Kidney (tissue), 13 donors: ENCODE measurements at regions not wholly inside any gene's neighbourhood (a gene's known extent, or its start where the extent isn't known, plus 50 kb on each side); places are given as distances from the start of the nearest gene placed in this dataset.

Experiments used
- DNase-seq, 5 donors: peaks; one replicate each; pipeline ENCODE4 v3.0.0-alpha.2; 2013 to 2020
- FAIRE-seq: peaks from 2 replicates; lab custom pipeline; 2012; peaks lifted over from hg19 to GRCh38; lab: Jason Lieb, UNC
- H3K27ac ChIP-seq, 2 donors: one replicate each; pipeline ENCODE4 v1.7.0; 2013; ENCODE audit warnings: low read depth in 2 of 2, low read length in 2 of 2, inconsistent platforms in 1 of 2
- H3K27me3 ChIP-seq: one replicate; pipeline ENCODE4 v1.7.1; 2013; ENCODE audit warnings: low read length, inconsistent platforms; ENCODE audit not compliant: control insufficient read depth, insufficient read depth
- H3K36me3 ChIP-seq, 3 donors: one replicate each; pipeline versions ENCODE4 v1.7.0 to v1.7.1; 2013; ENCODE audit warnings: low read length in 3 of 3, control low read depth in 1 of 3, inconsistent platforms in 1 of 3; ENCODE audit not compliant: insufficient read depth in 3 of 3, control insufficient read depth in 2 of 3
- H3K4me1 ChIP-seq, 3 donors: one replicate each; pipeline versions ENCODE4 v1.7.0 to v1.7.1; 2013; ENCODE audit warnings: low read length in 3 of 3, inconsistent platforms in 1 of 3, low read depth in 1 of 3; ENCODE audit not compliant: control insufficient read depth in 2 of 3, insufficient read depth in 2 of 3
- H3K4me3 ChIP-seq, 3 donors: one replicate each; pipeline versions ENCODE4 v1.7.0 to v1.8.1; 2013; ENCODE audit warnings: low read length in 3 of 3, control low read depth in 1 of 3, inconsistent platforms in 1 of 3
- H3K9ac ChIP-seq, 3 donors: one replicate each; pipeline versions ENCODE4 v1.7.0 to v1.7.1; 2013; ENCODE audit warnings: low read length in 3 of 3, control low read depth in 1 of 3, inconsistent platforms in 1 of 3
- H3K9me3 ChIP-seq, 3 donors: one replicate each; pipeline versions ENCODE4 v1.7.0 to v1.7.1; 2013; ENCODE audit warnings: low read length in 3 of 3, control low read depth in 1 of 3, inconsistent platforms in 1 of 3; ENCODE audit not compliant: control insufficient read depth in 2 of 3, insufficient read depth in 1 of 3
- CTCF ChIP-seq: IDR thresholded peaks from 3 replicates; pipeline ENCODE4 v1.5.1; 2012; ENCODE audit warnings: mild to moderate bottlenecking, moderate library complexity, borderline replicate concordance; ENCODE audit not compliant: insufficient read depth; ENCODE audit errors: extremely low read depth
- intact Hi-C: fragments of 100-400 bp; cut with DNase I; formaldehyde crosslinking; loops from one replicate; pipeline ENCODE4 v1.11.1; 2022
- donor health status: control.
- donor health status: control.
- donor health status: control.
- donor health status: control.
- donor health status: control.
- donor health status: DM: yes; HTN: yes; CAD: no.
- donor health status: Normal renal cell carcinoma (clear cell type).

- Histone ChIP-seq H3K36me3 (no peaks in the 10 kb centered on the region), H3K9me3 (peaks cover 0 to 17% (median 0%) of the 10 kb centered on the region in 3 donors), H3K27me3 (no peaks in the 10 kb centered on the region), H3K4me3 (no peak overlapping the region), H3K4me1 (no peaks in the 10 kb centered on the region), H3K9ac (no peak overlapping the region), H3K27ac (no peak overlapping the region)
- FAIRE-seq (no peak), DNase-seq (no peak)
- intact Hi-C loops, result no loop called here
- TF ChIP-seq CTCF, result no peak
These were observed 328.2 kb downstream of the RWDD3 start for GRCh38 chr1:95562230-95562629.

GRCh38 chr1:95572002-95572401 is 338.0 kb downstream of the RWDD3 start:
- intact Hi-C loops, result no loop called here
- Histone ChIP-seq H3K27me3 (no peaks in the 10 kb centered on the region), H3K9me3 (no peaks in the 10 kb centered on the region), H3K27ac (no peak overlapping the region), H3K36me3 (no peaks in the 10 kb centered on the region), H3K9ac (no peak overlapping the region), H3K4me3 (no peak overlapping the region), H3K4me1 (no peaks in the 10 kb centered on the region)
- no peak for FAIRE-seq
- TF ChIP-seq CTCF, result no peak
- DNase-seq, result no peak

GRCh38 chr1:95572962-95573361 is 339.0 kb downstream of the RWDD3 start:
- no peak for TF ChIP-seq CTCF
- DNase-seq (no peak), FAIRE-seq (no peak)
- no peak overlapping the region for H3K4me3 ChIP-seq
- no peak overlapping the region for H3K9ac ChIP-seq
- no peak overlapping the region for H3K27ac ChIP-seq
- intact Hi-C loops, result no loop called here
- H3K36me3 ChIP-seq, result no peaks in the 10 kb centered on the region
- H3K27me3 ChIP-seq, result no peaks in the 10 kb centered on the region
- H3K4me1 ChIP-seq, result no peaks in the 10 kb centered on the region
- H3K9me3 ChIP-seq, result no peaks in the 10 kb centered on the region

GRCh38 chr1:95575291-95575690 is 341.3 kb downstream of the RWDD3 start:
- Histone ChIP-seq H3K36me3 (no peaks in the 10 kb centered on the region), H3K27ac (no peak overlapping the region), H3K27me3 (no peaks in the 10 kb centered on the region), H3K4me1 (no peaks in the 10 kb centered on the region), H3K4me3 (no peak overlapping the region), H3K9ac (no peak overlapping the region), H3K9me3 (no peaks in the 10 kb centered on the region)
- intact Hi-C loops, result no loop called here
- no peak for DNase-seq
- TF ChIP-seq CTCF, result no peak
- no peak for FAIRE-seq
